Cerebellar nuclear complex (tissue), 1 donor: ENCODE measurements at regions not wholly inside any gene's neighbourhood (a gene's known extent, or its start where the extent isn't known, plus 50 kb on each side); places are given as distances from the start of the nearest gene placed in this dataset.

Source experiments
- DNase-seq, 2 experiments: peaks; one replicate each; lab custom pipeline; 2025; lab: John Stamatoyannopoulos, UW

DNA sequence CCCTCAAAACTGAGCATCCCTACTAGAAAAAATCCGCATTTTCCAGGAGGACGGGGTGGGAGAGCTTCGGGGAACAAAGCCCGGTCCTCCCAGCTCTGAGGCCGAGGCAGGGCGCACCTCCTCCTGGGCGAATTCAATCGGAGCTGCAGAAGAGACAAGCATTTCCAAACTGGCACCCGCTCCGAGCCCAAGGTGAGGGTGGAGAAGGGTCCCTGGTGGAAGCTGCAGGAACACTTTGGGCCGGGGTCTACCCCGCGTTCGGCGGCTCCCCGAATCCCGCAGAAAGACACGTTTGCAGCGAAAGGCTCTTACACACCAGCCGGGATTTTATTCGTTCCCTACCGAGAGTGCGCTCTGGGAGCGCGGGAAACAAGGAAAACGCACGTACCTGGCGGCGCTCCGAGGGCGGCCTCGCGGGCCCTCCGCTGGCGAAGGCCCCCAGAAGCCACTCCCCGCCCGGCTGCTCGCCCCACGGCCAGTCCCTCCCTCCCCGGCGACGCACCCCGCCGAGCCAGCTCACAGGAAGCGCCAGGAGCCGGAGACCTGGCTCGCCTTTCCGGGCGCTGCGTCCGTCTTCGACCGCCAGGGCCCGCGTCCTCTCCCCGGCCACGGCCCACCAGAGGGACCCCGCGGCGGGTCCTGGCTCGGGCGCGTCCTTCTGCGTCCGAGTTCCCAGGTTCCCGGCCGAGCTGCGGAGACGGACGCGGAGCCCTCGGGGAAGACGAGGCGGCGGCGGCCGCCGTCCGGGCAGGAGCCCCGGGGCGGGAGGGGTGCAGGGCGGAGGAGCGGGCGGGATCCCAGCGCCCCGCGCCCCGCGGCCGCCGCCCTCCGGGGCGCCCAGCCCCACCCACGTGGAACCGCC is 49.8 kb upstream of the BAHCC1 start:
- peak in 1 of 2 experiments; percentile 40 for DNase-seq
